Suprapubic skin (tissue), 4 donors: ENCODE measurements at regions not wholly inside any gene's neighbourhood (a gene's known extent, or its start where the extent isn't known, plus 50 kb on each side); places are given as distances from the start of the nearest gene placed in this dataset.

ENCODE experiments used
- DNase-seq, 2 donors: peaks; one replicate each; pipeline ENCODE4 v3.0.0-alpha.2; 2019; ENCODE audit warnings: low spot score in 2 of 2
- H3K27ac ChIP-seq: fragments of 200-600 bp; sonication (generic); one replicate; pipeline ENCODE4 v1.5.1; 2019
- H3K27me3 ChIP-seq: fragments of 200-600 bp; sonication (generic); one replicate; pipeline ENCODE4 v1.5.1; 2019
- H3K36me3 ChIP-seq: fragments of 200-600 bp; sonication (generic); one replicate; pipeline ENCODE4 v1.5.1; 2019
- H3K4me1 ChIP-seq: fragments of 200-600 bp; sonication (generic); one replicate; pipeline ENCODE4 v1.5.1; 2019
- H3K4me3 ChIP-seq: fragments of 200-600 bp; sonication (generic); one replicate; pipeline ENCODE4 v1.5.1; 2019; ENCODE audit warnings: mild to moderate bottlenecking
- H3K9me3 ChIP-seq: fragments of 200-600 bp; sonication (generic); one replicate; pipeline ENCODE4 v1.5.1; 2019
- EP300 ChIP-seq: sonication (generic); formaldehyde crosslinking; IDR thresholded peaks from one replicate; pipeline ENCODE4 v1.6.1; 2017; ENCODE audit warnings: antibody characterized with exemption
- POLR2A ChIP-seq, 2 donors: fragments of 450-650 bp; IDR thresholded peaks; one replicate each; pipeline ENCODE4 v1.6.1; 2017; ENCODE audit warnings: antibody characterized with exemption in 2 of 2, mild to moderate bottlenecking in 2 of 2, moderate library complexity in 2 of 2
- POLR2AphosphoS5 ChIP-seq, 3 donors: sonication (generic); formaldehyde crosslinking; IDR thresholded peaks; one replicate each; pipeline ENCODE4 v1.6.1; 2017; ENCODE audit warnings: antibody characterized with exemption in 3 of 3
- WGBS: methylation state at CpG from one replicate; pipeline ENCODE4 v1.1.5; 2018; 5-methylcytosine and 5-hydroxymethylcytosine counted together
- TF ChIP-seq, protein P1 (sequence below), 2 donors: fragments of 200-600 bp in 1 of 2; fragments of 450-650 bp in 1 of 2; sonication (generic) in 1 of 2; IDR thresholded peaks; one replicate each; pipeline ENCODE4 v1.5.1; 2016 to 2019; ENCODE audit warnings: antibody characterized with exemption in 2 of 2, mild to moderate bottlenecking in 1 of 2, moderate library complexity in 1 of 2

DNA sequence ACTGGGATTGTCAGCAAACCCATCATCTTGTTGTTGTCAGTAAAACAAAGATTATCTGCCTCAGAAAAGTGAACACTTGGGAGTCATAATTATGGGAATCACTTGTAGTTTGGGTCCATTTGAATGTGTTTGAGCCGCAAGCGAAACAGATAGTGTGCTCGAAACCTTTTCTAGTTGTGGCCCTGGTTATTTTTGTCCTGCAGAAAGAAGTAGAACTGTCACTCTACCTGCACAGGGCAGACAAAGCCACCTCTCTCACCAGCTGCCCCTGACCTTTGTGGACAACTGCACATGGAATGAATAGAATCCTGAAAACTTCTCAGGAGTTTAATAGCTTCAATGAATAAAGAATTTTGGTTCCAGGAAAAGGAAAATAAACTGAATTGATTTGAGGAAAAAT, 156.1 kb upstream of the CHD6 start:
- TF ChIP-seq POLR2AphosphoS5 (IDR thresholded peaks at IDR 0.05): no peak
- TF ChIP-seq, protein P1, sequence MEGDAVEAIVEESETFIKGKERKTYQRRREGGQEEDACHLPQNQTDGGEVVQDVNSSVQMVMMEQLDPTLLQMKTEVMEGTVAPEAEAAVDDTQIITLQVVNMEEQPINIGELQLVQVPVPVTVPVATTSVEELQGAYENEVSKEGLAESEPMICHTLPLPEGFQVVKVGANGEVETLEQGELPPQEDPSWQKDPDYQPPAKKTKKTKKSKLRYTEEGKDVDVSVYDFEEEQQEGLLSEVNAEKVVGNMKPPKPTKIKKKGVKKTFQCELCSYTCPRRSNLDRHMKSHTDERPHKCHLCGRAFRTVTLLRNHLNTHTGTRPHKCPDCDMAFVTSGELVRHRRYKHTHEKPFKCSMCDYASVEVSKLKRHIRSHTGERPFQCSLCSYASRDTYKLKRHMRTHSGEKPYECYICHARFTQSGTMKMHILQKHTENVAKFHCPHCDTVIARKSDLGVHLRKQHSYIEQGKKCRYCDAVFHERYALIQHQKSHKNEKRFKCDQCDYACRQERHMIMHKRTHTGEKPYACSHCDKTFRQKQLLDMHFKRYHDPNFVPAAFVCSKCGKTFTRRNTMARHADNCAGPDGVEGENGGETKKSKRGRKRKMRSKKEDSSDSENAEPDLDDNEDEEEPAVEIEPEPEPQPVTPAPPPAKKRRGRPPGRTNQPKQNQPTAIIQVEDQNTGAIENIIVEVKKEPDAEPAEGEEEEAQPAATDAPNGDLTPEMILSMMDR (IDR thresholded peaks at IDR 0.05): no peak
- Histone ChIP-seq H3K36me3 (no peaks in the 10 kb centered on the region), H3K27me3 (peaks cover 34% of the 10 kb centered on the region), H3K9me3 (no peaks in the 10 kb centered on the region), H3K4me1 (no peaks in the 10 kb centered on the region), H3K27ac (no peak overlapping the region), H3K4me3 (no peak overlapping the region)
- DNase-seq: no peak
- 82% methylated on average over 3 of the region's 3 CpGs for WGBS

DNA sequence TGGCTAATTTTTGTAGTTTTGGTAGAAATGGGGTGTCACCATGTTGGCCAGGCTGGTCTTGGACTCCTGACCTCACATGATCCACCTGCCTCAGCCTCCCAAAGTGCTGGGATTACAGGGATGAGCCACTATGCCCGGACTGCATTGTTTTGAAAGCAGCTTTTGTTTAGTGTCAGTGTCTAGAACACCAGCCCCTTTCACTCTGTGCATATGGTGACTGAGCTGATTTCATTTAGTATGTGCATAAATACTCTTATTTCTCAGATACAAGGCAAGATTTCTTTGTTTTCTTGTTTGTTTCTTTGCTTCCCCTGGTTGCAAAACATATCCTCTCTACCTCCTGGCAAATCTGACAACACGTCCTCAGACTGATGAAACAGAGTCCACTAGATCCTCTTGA, 152.8 kb upstream of the CHD6 start:
- Histone ChIP-seq H3K36me3 (no peaks in the 10 kb centered on the region), H3K9me3 (no peaks in the 10 kb centered on the region), H3K4me3 (no peak overlapping the region), H3K4me1 (no peaks in the 10 kb centered on the region), H3K27ac (no peak overlapping the region), H3K27me3 (peaks cover 25% of the 10 kb centered on the region)
- TF ChIP-seq POLR2AphosphoS5 (IDR thresholded peaks at IDR 0.05) (no peak), POLR2A (IDR thresholded peaks at IDR 0.05) (no peak), EP300 (no peak)
- TF ChIP-seq, protein P1 (IDR thresholded peaks at IDR 0.05): no peak
- DNase-seq: no peak
- 72% methylated on average over 2 of the region's 2 CpGs for WGBS

DNA sequence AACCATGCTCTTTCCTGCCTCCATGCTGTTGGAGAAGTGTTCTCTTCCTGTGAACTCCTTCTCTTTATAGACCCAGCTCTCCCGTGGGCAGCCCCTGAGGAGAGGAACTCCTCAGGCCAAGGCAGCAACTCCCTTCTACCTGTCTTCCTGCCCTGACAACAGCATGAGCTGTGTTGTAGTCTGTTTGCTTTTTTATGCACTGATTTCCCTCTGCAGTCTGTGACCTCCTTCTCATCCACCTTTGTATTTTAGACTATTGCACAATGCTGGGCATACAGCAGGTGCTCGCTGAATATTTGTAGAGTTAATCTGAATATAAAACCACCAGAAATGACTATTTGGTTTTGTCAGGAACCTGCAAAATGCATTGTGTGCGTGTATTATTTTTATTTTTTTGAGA, 152.2 kb upstream of the CHD6 start:
- WGBS: 70% methylated on average over 3 of the region's 3 CpGs
- H3K9me3 ChIP-seq: no peaks in the 10 kb centered on the region
- no peak for DNase-seq
- TF ChIP-seq POLR2A (IDR thresholded peaks at IDR 0.05): no peak
- TF ChIP-seq, protein P1 (IDR thresholded peaks at IDR 0.05): no peak
- no peak for TF ChIP-seq POLR2AphosphoS5 (IDR thresholded peaks at IDR 0.05)
- TF ChIP-seq EP300: no peak
- H3K4me1 ChIP-seq: no peaks in the 10 kb centered on the region
- H3K27me3 ChIP-seq: peaks cover 25% of the 10 kb centered on the region
- H3K36me3 ChIP-seq: no peaks in the 10 kb centered on the region
- H3K27ac ChIP-seq: no peak overlapping the region
- H3K4me3 ChIP-seq: no peak overlapping the region

DNA sequence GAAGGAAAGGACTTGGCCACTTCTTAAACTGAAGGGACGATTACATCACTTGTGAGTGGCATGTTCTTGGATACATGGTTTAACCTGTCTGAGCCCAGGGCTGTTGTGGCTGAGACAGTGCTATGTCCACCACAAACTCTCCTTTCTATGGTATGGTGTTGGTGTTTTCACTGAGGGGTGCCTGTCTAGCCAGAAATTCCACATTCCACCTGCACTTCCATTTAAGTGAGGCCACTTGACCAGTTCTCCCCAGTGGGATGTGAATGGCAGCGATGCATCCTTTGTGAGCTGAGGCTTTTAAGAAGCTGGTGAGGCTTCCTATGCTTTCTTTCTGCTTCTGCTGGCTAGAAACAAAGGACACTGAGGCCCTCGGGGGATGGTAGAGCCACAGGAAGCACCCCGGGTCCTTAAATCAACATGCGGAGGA, 151.4 kb upstream of the CHD6 start:
- Histone ChIP-seq H3K4me1 (no peaks in the 10 kb centered on the region), H3K4me3 (no peak overlapping the region), H3K36me3 (no peaks in the 10 kb centered on the region), H3K27ac (no peak overlapping the region), H3K9me3 (no peaks in the 10 kb centered on the region), H3K27me3 (peaks cover 18% of the 10 kb centered on the region)
- 36% methylated on average over 5 of the region's 5 CpGs for WGBS
- no peak for DNase-seq
- no peak for TF ChIP-seq POLR2A (IDR thresholded peaks at IDR 0.05)
- TF ChIP-seq, protein P1 (IDR thresholded peaks at IDR 0.05): no peak
- TF ChIP-seq EP300: no peak
- TF ChIP-seq POLR2AphosphoS5 (IDR thresholded peaks at IDR 0.05): no peak

DNA sequence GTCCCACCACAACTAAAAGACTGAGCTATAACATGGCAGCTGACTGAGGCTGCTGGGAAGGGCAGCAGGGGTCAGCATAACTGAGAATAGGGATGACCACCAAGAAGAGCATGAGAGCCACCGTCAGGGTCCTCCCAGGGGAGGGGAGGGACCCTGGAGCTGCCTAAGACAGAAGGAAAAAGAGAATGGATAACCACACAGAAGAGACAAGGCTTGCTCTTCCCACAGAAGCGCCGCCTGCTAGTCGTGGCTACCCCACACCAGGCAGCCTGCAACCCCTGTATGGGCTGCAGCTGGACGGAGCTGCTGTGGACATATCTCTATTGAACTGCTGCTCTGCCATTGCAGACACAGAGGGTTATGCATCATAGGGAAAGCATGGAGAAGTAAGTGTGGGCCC, 132.0 kb upstream of the CHD6 start:
- TF ChIP-seq POLR2A (IDR thresholded peaks at IDR 0.05): no peak
- TF ChIP-seq EP300: no peak
- TF ChIP-seq, protein P1 (IDR thresholded peaks at IDR 0.05): no peak
- TF ChIP-seq POLR2AphosphoS5 (IDR thresholded peaks at IDR 0.05): no peak

More for the DNA sequence above, 132.0 kb upstream of the CHD6 start:
- no peaks in the 10 kb centered on the region for H3K9me3 ChIP-seq
- no peak overlapping the region for H3K27ac ChIP-seq
- H3K4me3 ChIP-seq: no peak overlapping the region
- no peaks in the 10 kb centered on the region for H3K4me1 ChIP-seq
- H3K27me3 ChIP-seq: peaks cover 5% of the 10 kb centered on the region
- DNase-seq: no peak
- no peaks in the 10 kb centered on the region for H3K36me3 ChIP-seq
- 76% methylated on average over 5 of the region's 5 CpGs for WGBS
